Hepatic stellate cell (primary cell): ENCODE measurements at regions not wholly inside any gene's neighbourhood (a gene's known extent, or its start where the extent isn't known, plus 50 kb on each side); places are given as distances from the start of the nearest gene placed in this dataset.

Source experiments
- DNase-seq: peaks from one replicate; pipeline ENCODE4 v3.0.0; 2011; ENCODE audit warnings: low spot score

GRCh38 chr3:90015688-90016356 lies 908.4 kb downstream of the EPHA3 start:
- peak; percentile 34 for DNase-seq

GRCh38 chr3:90016555-90016954 lies 909.1 kb downstream of the EPHA3 start:
- no peak for DNase-seq

- DNase-seq: no peak
These were observed 911.4 kb downstream of the EPHA3 start for GRCh38 chr3:90018779-90019178.

GRCh38 chr3:90025019-90025418 lies 917.6 kb downstream of the EPHA3 start:
- DNase-seq: no peak

- DNase-seq: no peak
These were observed 919.0 kb downstream of the EPHA3 start for GRCh38 chr3:90026406-90026805.

- no peak for DNase-seq
These were observed 923.7 kb downstream of the EPHA3 start for GRCh38 chr3:90031121-90031520.

- DNase-seq: no peak
These were observed 925.7 kb downstream of the EPHA3 start for GRCh38 chr3:90032980-90033641.

GRCh38 chr3:90034038-90034437 lies 926.6 kb downstream of the EPHA3 start:
- no peak for DNase-seq

- no peak for DNase-seq
These were observed 928.2 kb downstream of the EPHA3 start for GRCh38 chr3:90035643-90036042.

- DNase-seq: no peak
These were observed 929.6 kb downstream of the EPHA3 start for GRCh38 chr3:90036939-90037469.

GRCh38 chr3:90039994-90040393 lies 932.6 kb downstream of the EPHA3 start:
- DNase-seq: no peak

GRCh38 chr3:90040554-90040953 lies 933.1 kb downstream of the EPHA3 start:
- no peak for DNase-seq

- DNase-seq: no peak
These were observed 934.6 kb downstream of the EPHA3 start for GRCh38 chr3:90041995-90042394.

- DNase-seq: no peak
These were observed 935.9 kb downstream of the EPHA3 start for GRCh38 chr3:90043287-90043686.

- no peak for DNase-seq
These were observed 936.8 kb downstream of the EPHA3 start for GRCh38 chr3:90044084-90044816.

- DNase-seq: peak; percentile 2
These were observed 945.1 kb downstream of the EPHA3 start for GRCh38 chr3:90052425-90052950.

- DNase-seq: no peak
These were observed 946.9 kb downstream of the EPHA3 start for GRCh38 chr3:90054311-90054710.

- peak; percentile 10 for DNase-seq
These were observed 948.2 kb downstream of the EPHA3 start for GRCh38 chr3:90055666-90056065.

GRCh38 chr3:90056281-90057032 lies 949.0 kb downstream of the EPHA3 start:
- no peak for DNase-seq

- DNase-seq: peak; percentile 14
These were observed 954.6 kb downstream of the EPHA3 start for GRCh38 chr3:90062016-90062415.

- no peak for DNase-seq
These were observed 955.3 kb downstream of the EPHA3 start for GRCh38 chr3:90062631-90063200.

- DNase-seq: no peak
These were observed 961.4 kb downstream of the EPHA3 start for GRCh38 chr3:90068783-90069182.
